HG03135 (cell line): ENCODE measurements at regions not wholly inside any gene's neighbourhood (a gene's known extent, or its start where the extent isn't known, plus 50 kb on each side); places are given as distances from the start of the nearest gene placed in this dataset.

Source experiments
- ATAC-seq: cut with Tn5 transposase; IDR thresholded peaks from one replicate; pipeline ENCODE4 v1.9.1; 2021; ENCODE audit warnings: mild to moderate bottlenecking, moderate library complexity; ENCODE audit not compliant: unreplicated experiment

GRCh38 chr12:75844049-75844770 lies 187.4 kb downstream of the PHLDA1 start:
- no peak for ATAC-seq

- ATAC-seq, result no peak
Observed at GRCh38 chr12:75842090-75842489, 189.5 kb downstream of the PHLDA1 start.

- ATAC-seq, result no peak
Observed at GRCh38 chr12:75840994-75841355, 190.6 kb downstream of the PHLDA1 start.

- no peak for ATAC-seq
Observed at GRCh38 chr12:75838309-75838708, 193.3 kb downstream of the PHLDA1 start.

- no peak for ATAC-seq
Observed at GRCh38 chr12:75837700-75838099, 193.9 kb downstream of the PHLDA1 start.

GRCh38 chr12:75836533-75836932 lies 195.0 kb downstream of the PHLDA1 start:
- ATAC-seq, result no peak

- no peak for ATAC-seq
Observed at GRCh38 chr12:75834591-75834990, 197.0 kb downstream of the PHLDA1 start.

- ATAC-seq, result no peak
Observed at GRCh38 chr12:75833268-75833667, 198.3 kb downstream of the PHLDA1 start.

GRCh38 chr12:75831402-75831801 lies 200.2 kb downstream of the PHLDA1 start:
- no peak for ATAC-seq

- no peak for ATAC-seq
Observed at GRCh38 chr12:75827061-75827460, 204.5 kb downstream of the PHLDA1 start.

- ATAC-seq, result no peak
Observed at GRCh38 chr12:75825686-75826085, 205.9 kb downstream of the PHLDA1 start.

- no peak for ATAC-seq
Observed at GRCh38 chr12:75823475-75823874, 208.1 kb downstream of the PHLDA1 start.

- ATAC-seq, result no peak
Observed at GRCh38 chr12:75822416-75822815, 209.2 kb downstream of the PHLDA1 start.

- ATAC-seq, result no peak
Observed at GRCh38 chr12:75820848-75821578, 210.6 kb downstream of the PHLDA1 start.

GRCh38 chr12:75820071-75820470 lies 211.5 kb downstream of the PHLDA1 start:
- ATAC-seq, result no peak

- ATAC-seq, result no peak
Observed at GRCh38 chr12:75819512-75819911, 212.1 kb downstream of the PHLDA1 start.

GRCh38 chr12:75818863-75819262 lies 212.7 kb downstream of the PHLDA1 start:
- ATAC-seq, result no peak

GRCh38 chr12:75816897-75817296 lies 214.7 kb downstream of the PHLDA1 start:
- ATAC-seq, result no peak

GRCh38 chr12:75815756-75816155 lies 215.8 kb downstream of the PHLDA1 start:
- no peak for ATAC-seq

- ATAC-seq, result peak; percentile 59
Observed at GRCh38 chr12:75814851-75815754, 216.5 kb downstream of the PHLDA1 start.

- no peak for ATAC-seq
Observed at GRCh38 chr12:75813072-75813471, 218.5 kb downstream of the PHLDA1 start.
